HG03045 (cell line): ENCODE measurements at regions not wholly inside any gene's neighbourhood (a gene's known extent, or its start where the extent isn't known, plus 50 kb on each side); places are given as distances from the start of the nearest gene placed in this dataset.

Experiments
- ATAC-seq: cut with Tn5 transposase; IDR thresholded peaks from one replicate; pipeline ENCODE4 v1.9.1; 2021; ENCODE audit warnings: mild to moderate bottlenecking, moderate library complexity; ENCODE audit not compliant: unreplicated experiment

- ATAC-seq = no peak
Observed at GRCh38 chrX:39829965-39830364, 267.8 kb downstream of the BCOR start.

- no peak for ATAC-seq
Observed at GRCh38 chrX:39830414-39830813, 267.3 kb downstream of the BCOR start.

GRCh38 chrX:39832211-39832610 is 265.5 kb downstream of the BCOR start:
- ATAC-seq = no peak

- no peak for ATAC-seq
Observed at GRCh38 chrX:39834600-39834999, 263.2 kb downstream of the BCOR start.

GRCh38 chrX:39835241-39835640 is 262.5 kb downstream of the BCOR start:
- ATAC-seq = no peak

GRCh38 chrX:39835776-39836175 is 262.0 kb downstream of the BCOR start:
- ATAC-seq = no peak

GRCh38 chrX:39836802-39837420 is 260.8 kb downstream of the BCOR start:
- no peak for ATAC-seq

GRCh38 chrX:39837688-39838087 is 260.1 kb downstream of the BCOR start:
- no peak for ATAC-seq

- no peak for ATAC-seq
Observed at GRCh38 chrX:39839371-39839770, 258.4 kb downstream of the BCOR start.

GRCh38 chrX:39840133-39840532 is 257.6 kb downstream of the BCOR start:
- no peak for ATAC-seq

GRCh38 chrX:39840581-39841093 is 257.1 kb downstream of the BCOR start:
- ATAC-seq = no peak

- no peak for ATAC-seq
Observed at GRCh38 chrX:39841604-39842003, 256.2 kb downstream of the BCOR start.

GRCh38 chrX:39842281-39842973 is 255.3 kb downstream of the BCOR start:
- ATAC-seq = no peak

GRCh38 chrX:39843318-39843717 is 254.4 kb downstream of the BCOR start:
- ATAC-seq = no peak

- ATAC-seq = no peak
Observed at GRCh38 chrX:39845233-39845632, 252.5 kb downstream of the BCOR start.

GRCh38 chrX:39846460-39846859 is 251.3 kb downstream of the BCOR start:
- no peak for ATAC-seq

- ATAC-seq = no peak
Observed at GRCh38 chrX:39848243-39848642, 249.5 kb downstream of the BCOR start.

GRCh38 chrX:39848900-39849299 is 248.9 kb downstream of the BCOR start:
- no peak for ATAC-seq

- no peak for ATAC-seq
Observed at GRCh38 chrX:39850209-39850608, 247.5 kb downstream of the BCOR start.

GRCh38 chrX:39850630-39851152 is 247.1 kb downstream of the BCOR start:
- ATAC-seq = no peak

GRCh38 chrX:39851745-39852455 is 245.9 kb downstream of the BCOR start:
- ATAC-seq = no peak

GRCh38 chrX:39852491-39852890 is 245.3 kb downstream of the BCOR start:
- no peak for ATAC-seq
